ENCODE measurements at regions not wholly inside any gene's neighbourhood (a gene's known extent, or its start where the extent isn't known, plus 50 kb on each side); places are given as distances from the start of the nearest gene placed in this dataset.
A peak's percentile ranks its signal among the peaks of the same experiment; 100 is the strongest.

DNA sequence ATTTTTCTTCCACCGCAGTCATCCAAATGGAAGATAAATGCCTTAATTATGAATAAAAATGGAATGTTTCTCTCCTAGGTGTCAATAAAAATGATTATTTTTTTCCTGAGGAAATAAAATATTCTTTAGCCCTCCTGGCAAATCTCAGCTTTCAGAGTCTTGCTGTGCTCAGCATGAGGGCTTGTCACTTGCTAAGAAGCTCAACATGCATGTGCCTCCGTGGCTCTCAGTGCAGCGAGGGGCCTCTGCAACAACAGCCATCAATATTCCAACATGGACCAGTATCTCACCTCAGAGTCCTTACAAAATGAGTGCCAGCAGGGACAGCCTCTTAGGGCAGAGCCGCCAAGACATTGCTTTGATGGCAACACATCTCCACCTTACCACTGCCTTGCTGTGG, 159.5 kb upstream of the TMPO start:
- no peak for DNase-seq (ENCODE audit: extremely low spot score)
- POLR2A ChIA-PET: no interaction called here
- TF ChIP-seq, protein P1, sequence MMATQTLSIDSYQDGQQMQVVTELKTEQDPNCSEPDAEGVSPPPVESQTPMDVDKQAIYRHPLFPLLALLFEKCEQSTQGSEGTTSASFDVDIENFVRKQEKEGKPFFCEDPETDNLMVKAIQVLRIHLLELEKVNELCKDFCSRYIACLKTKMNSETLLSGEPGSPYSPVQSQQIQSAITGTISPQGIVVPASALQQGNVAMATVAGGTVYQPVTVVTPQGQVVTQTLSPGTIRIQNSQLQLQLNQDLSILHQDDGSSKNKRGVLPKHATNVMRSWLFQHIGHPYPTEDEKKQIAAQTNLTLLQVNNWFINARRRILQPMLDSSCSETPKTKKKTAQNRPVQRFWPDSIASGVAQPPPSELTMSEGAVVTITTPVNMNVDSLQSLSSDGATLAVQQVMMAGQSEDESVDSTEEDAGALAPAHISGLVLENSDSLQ (IDR thresholded peaks at IDR 0.05): no peak
- TF ChIP-seq NFRKB (IDR thresholded peaks at IDR 0.05) (no peak), CTBP1 (IDR thresholded peaks at IDR 0.05; ENCODE audit: borderline replicate concordance) (no peak), ZNF384 (IDR thresholded peaks at IDR 0.05) (no peak), SP1 (IDR thresholded peaks at IDR 0.05) (no peak), HDGF (IDR thresholded peaks at IDR 0.05; ENCODE audit: borderline replicate concordance) (no peak), L3MBTL2 (conservative IDR thresholded peaks at IDR 0.05) (no peak)
- CTCF ChIA-PET: no interaction called here

DNA sequence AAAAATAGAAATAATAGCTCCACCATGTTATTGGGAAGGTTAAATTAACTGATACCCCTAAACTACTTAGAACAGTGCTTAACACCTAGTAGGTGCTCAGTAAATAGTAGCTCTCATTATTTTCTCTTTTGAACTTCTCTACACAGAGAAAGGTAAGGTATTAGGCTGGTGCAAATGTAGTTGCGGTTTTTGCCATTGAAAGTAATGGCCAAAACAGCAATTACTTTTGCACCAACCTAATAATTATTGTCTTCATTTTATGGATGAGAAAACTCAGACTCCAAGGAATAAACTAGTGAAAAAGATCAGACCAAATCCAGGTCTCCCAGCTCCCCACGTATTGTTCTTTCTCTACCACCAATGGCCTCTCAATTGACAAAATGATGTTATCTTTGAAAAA, 157.2 kb upstream of the TMPO start:
- DNase-seq (ENCODE audit: extremely low spot score): no peak
- ChIA-PET POLR2A (no interaction called here), CTCF (no interaction called here)
- peak; percentile 60; the same call in 1 of the 2 replicates for TF ChIP-seq ELF4 (IDR thresholded peaks at IDR 0.05)
- TF ChIP-seq TARDBP (IDR thresholded peaks at IDR 0.05): no peak

DNA sequence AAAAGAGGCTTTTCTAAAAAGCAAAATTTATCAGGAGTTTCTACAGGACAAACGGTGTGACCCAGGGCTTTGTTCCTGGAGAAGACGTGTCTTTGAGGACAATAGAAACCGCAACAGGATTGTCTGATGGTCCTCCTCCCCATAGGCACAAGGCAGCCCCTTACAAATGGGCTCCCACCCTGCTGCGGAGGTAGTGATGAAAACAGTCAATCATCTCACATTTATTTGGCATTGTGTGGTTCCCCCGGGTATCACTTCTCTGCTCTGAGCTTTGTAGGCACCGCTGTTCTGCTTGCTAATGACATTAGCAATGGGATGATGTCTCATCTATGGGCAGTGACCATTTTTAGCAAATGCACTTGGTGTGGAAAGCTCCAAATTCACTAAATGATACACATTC, 155.5 kb upstream of the TMPO start:
- ChIA-PET POLR2A (no interaction called here), CTCF (no interaction called here)
- DNase-seq (ENCODE audit: extremely low spot score): no peak
- TF ChIP-seq NFRKB (IDR thresholded peaks at IDR 0.05): no peak
- no peak for TF ChIP-seq ARNT (IDR thresholded peaks at IDR 0.05)

DNA sequence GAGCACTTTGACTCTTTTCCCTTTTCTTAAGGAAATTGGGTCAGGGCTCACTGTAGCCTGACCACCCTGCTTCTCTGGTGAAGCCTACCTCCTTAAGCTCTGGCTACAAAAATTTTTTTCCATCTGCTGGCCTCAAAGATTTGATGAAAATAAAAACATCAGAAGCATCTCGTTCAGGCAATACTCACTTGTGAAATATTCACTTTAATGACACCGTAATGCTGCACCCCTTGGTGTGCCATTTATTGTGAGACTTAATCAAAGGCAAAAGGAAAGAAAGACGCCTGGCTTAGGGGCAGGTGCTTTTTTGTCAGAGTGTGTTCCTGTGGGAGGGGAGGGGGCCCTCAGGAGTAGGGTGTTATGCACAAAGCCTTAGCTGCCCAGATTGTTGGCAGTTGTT, 155.0 kb upstream of the TMPO start:
- TF ChIP-seq ELF4 (IDR thresholded peaks at IDR 0.05) (no peak), ZNF384 (IDR thresholded peaks at IDR 0.05) (no peak), L3MBTL2 (conservative IDR thresholded peaks at IDR 0.05) (no peak), NFRKB (IDR thresholded peaks at IDR 0.05) (no peak), FOXK2 (IDR thresholded peaks at IDR 0.05) (no peak), ARNT (IDR thresholded peaks at IDR 0.05) (no peak), FOXM1 (IDR thresholded peaks at IDR 0.05; ENCODE audit: borderline replicate concordance) (no peak), SP1 (IDR thresholded peaks at IDR 0.05) (no peak)
- TF ChIP-seq, protein P1 (IDR thresholded peaks at IDR 0.05): no peak
- DNase-seq (ENCODE audit: extremely low spot score): no peak
- ChIA-PET CTCF (no interaction called here), POLR2A (no interaction called here)

DNA sequence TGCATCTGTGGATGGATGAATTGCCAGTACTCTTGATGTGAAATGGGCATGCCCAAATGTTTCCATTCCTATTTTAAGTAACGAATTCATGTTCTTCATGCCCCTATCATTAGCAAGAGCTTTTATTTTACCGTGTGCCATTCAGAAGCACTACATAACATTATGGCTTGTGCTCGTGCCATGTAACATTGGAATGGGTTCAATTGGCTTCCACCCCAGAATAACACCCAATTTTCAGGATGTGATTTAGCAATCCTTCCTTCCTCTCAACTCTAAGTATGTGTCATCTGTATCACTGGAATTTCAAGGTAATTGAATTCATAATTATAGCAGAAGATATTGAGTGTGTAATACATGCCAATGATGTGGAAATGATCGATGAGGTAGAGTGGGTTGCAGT, 145.8 kb upstream of the TMPO start:
- POLR2A ChIA-PET: no interaction called here
- DNase-seq (ENCODE audit: extremely low spot score): no peak
- TF ChIP-seq SUZ12 (IDR thresholded peaks at IDR 0.05) (no peak), SP1 (IDR thresholded peaks at IDR 0.05) (no peak), ARNT (IDR thresholded peaks at IDR 0.05) (no peak), BHLHE40 (IDR thresholded peaks at IDR 0.05; ENCODE audit: borderline replicate concordance) (no peak)
- CTCF ChIA-PET: no interaction called here

DNA sequence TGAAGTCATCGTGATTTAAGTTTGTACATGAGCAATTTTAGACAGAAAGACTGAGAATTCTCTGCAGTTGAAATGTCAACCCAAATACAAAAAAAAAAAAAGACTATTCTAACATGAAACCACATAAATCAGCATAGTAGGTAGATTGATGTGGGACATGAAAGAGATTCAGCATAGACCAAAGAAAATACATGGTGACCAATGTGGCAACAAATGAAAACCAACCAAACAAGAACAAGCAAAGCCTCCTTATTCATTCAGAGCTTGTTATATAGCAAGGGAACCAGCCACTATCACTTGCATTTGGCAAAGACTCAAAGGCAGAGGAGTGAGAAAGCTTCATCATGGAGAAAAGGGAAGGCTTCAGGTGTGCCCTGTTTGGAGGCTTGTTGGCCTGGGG, 144.4 kb upstream of the TMPO start:
- ChIA-PET POLR2A (no interaction called here), CTCF (interaction anchor here (0.6 kb wide), 1 partner anchor 1574 kb away, joined by 3 read pairs; no protein-coding TSS in a partner anchor)
- DNase-seq (ENCODE audit: extremely low spot score): no peak
- TF ChIP-seq L3MBTL2 (conservative IDR thresholded peaks at IDR 0.05) (no peak), TARDBP (IDR thresholded peaks at IDR 0.05) (no peak), ARNT (IDR thresholded peaks at IDR 0.05) (no peak), ZNF384 (IDR thresholded peaks at IDR 0.05) (no peak), LEF1 (IDR thresholded peaks at IDR 0.05; ENCODE audit: borderline replicate concordance) (no peak), FOXK2 (IDR thresholded peaks at IDR 0.05) (no peak), FOXA1 (IDR thresholded peaks at IDR 0.05) (no peak), BHLHE40 (IDR thresholded peaks at IDR 0.05; ENCODE audit: borderline replicate concordance) (no peak), SP1 (IDR thresholded peaks at IDR 0.05) (no peak), FOXM1 (IDR thresholded peaks at IDR 0.05; ENCODE audit: borderline replicate concordance) (no peak), HDGF (IDR thresholded peaks at IDR 0.05; ENCODE audit: borderline replicate concordance) (no peak), SUZ12 (IDR thresholded peaks at IDR 0.05) (no peak), ELF4 (IDR thresholded peaks at IDR 0.05) (no peak)

DNA sequence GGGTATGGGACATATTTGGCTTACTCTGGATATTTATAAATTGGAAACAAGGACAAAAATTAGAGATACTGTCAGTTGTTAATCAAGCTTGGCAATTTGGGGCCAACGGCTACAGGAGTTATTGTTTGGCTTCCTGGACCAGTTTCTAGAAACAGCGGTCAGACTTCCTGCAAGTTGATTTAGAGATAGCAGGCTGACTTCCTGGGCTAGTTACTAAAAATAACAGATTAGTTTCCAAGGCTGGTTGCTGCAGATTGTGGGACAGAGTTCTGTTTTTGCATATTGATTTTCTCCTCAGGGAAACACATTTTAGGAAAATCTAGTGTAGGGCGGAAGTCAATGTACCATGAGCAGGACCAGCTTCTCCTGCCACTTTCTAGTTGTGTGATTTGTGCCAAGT, 144.0 kb upstream of the TMPO start:
- ChIA-PET POLR2A (no interaction called here), CTCF (interaction anchor here (0.6 kb wide), 1 partner anchor 1575 kb away, joined by 3 read pairs; no protein-coding TSS in a partner anchor)
- no peak for DNase-seq (ENCODE audit: extremely low spot score)
- no peak for TF ChIP-seq LEF1 (IDR thresholded peaks at IDR 0.05; ENCODE audit: borderline replicate concordance)
- no peak for TF ChIP-seq SUZ12 (IDR thresholded peaks at IDR 0.05)
- no peak for TF ChIP-seq BHLHE40 (IDR thresholded peaks at IDR 0.05; ENCODE audit: borderline replicate concordance)
- TF ChIP-seq TARDBP (IDR thresholded peaks at IDR 0.05): no peak
- TF ChIP-seq SP1 (IDR thresholded peaks at IDR 0.05): no peak
- TF ChIP-seq ZNF384 (IDR thresholded peaks at IDR 0.05): no peak
- TF ChIP-seq NFRKB (IDR thresholded peaks at IDR 0.05): no peak
- TF ChIP-seq FOXK2 (IDR thresholded peaks at IDR 0.05): no peak
- TF ChIP-seq ELF4 (IDR thresholded peaks at IDR 0.05): no peak
- no peak for TF ChIP-seq L3MBTL2 (conservative IDR thresholded peaks at IDR 0.05)
- no peak for TF ChIP-seq ARNT (IDR thresholded peaks at IDR 0.05)
- TF ChIP-seq, protein P1 (IDR thresholded peaks at IDR 0.05): no peak
- no peak for TF ChIP-seq FOXM1 (IDR thresholded peaks at IDR 0.05; ENCODE audit: borderline replicate concordance)
